ENCODE measurements at regions not wholly inside any gene's neighbourhood (a gene's known extent, or its start where the extent isn't known, plus 50 kb on each side); places are given as distances from the start of the nearest gene placed in this dataset.

DNA sequence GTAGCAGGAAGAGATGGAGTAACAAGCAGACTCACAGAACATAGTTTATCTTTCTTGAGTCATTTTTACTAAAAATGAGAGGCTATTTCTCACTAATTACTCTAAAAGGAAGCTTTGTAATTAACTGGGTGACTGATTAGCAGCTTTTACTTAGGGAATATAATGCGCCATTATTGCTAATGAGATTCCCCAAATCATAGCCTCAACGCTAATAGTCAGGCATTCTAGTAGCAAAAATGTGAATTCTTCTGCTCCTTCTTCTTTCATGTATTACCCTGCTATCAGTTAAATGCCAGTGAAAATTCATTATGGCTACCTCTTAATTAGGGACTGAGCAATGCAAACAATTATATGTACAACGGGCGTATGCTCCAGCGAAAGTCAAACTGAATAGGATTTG, 349.8 kb downstream of the CDH19 start:
- TF ChIP-seq CTCF (IDR thresholded peaks at IDR 0.05; ENCODE audit: insufficient read depth, low read length, poor library complexity, severe bottlenecking), result no peak
- no peak for TF ChIP-seq EZH2phosphoT487 (conservative IDR thresholded peaks at IDR 0.05; ENCODE audit: low read length)
